Neutrophil (primary cell): ENCODE measurements at regions not wholly inside any gene's neighbourhood (a gene's known extent, or its start where the extent isn't known, plus 50 kb on each side); places are given as distances from the start of the nearest gene placed in this dataset.

Experiments
- H3K27ac ChIP-seq: fragments of 200-600 bp; sonication (generic); 2 replicates; pipeline ENCODE4 v1.5.1; 2016; ENCODE audit warnings: mild to moderate bottlenecking, moderate library complexity
- H3K27me3 ChIP-seq: fragments of 200-600 bp; sonication (generic); 2 replicates; pipeline ENCODE4 v1.6.0; 2016; ENCODE audit warnings: mild to moderate bottlenecking
- H3K36me3 ChIP-seq: fragments of 200-600 bp; sonication (generic); 2 replicates; pipeline ENCODE4 v1.5.1; 2017
- H3K4me1 ChIP-seq, 2 experiments: fragments of 200-600 bp in 1 of 2; sonication (generic) in 1 of 2; 1 replicate in 1 of 2; 2 replicates in 1 of 2; pipeline versions ENCODE4 v1.5.1 to v1.6.1; 2013 to 2016; ENCODE audit warnings: low read depth in 1 of 2, low read length in 1 of 2, mild to moderate bottlenecking in 1 of 2, moderate library complexity in 1 of 2; ENCODE audit not compliant: control insufficient read depth in 1 of 2, insufficient read depth in 1 of 2
- H3K4me3 ChIP-seq, 2 experiments: fragments of 200-600 bp in 1 of 2; sonication (generic) in 1 of 2; 1 replicate in 1 of 2; 2 replicates in 1 of 2; pipeline ENCODE4 v1.5.1; 2013 to 2016; ENCODE audit warnings: low read depth in 1 of 2, low read length in 1 of 2, mild to moderate bottlenecking in 1 of 2, moderate library complexity in 1 of 2
- H3K9me3 ChIP-seq: fragments of 200-600 bp; sonication (generic); 2 replicates; pipeline ENCODE4 v1.5.1; 2016
- CTCF ChIP-seq: fragments of 200-600 bp; sonication (generic); IDR thresholded peaks from 2 replicates; pipeline ENCODE4 v1.5.1; 2016; ENCODE audit warnings: antibody characterized with exemption

- Histone ChIP-seq H3K27ac (no peak overlapping the region), H3K4me1 (no peaks in the 10 kb centered on the region), H3K9me3 (no peaks in the 10 kb centered on the region), H3K4me3 (no peak overlapping the region), H3K36me3 (no peaks in the 10 kb centered on the region), H3K27me3 (no peaks in the 10 kb centered on the region)
- no peak for TF ChIP-seq CTCF
These were observed 115.4 kb upstream of the GBE1 start for GRCh38 chr3:81876826-81877225.

GRCh38 chr3:81874738-81875137 is 113.3 kb upstream of the GBE1 start:
- Histone ChIP-seq H3K27ac (no peak overlapping the region), H3K27me3 (no peaks in the 10 kb centered on the region), H3K4me1 (no peaks in the 10 kb centered on the region), H3K36me3 (no peaks in the 10 kb centered on the region), H3K9me3 (no peaks in the 10 kb centered on the region), H3K4me3 (no peak overlapping the region)
- TF ChIP-seq CTCF = no peak

- no peak overlapping the region for H3K4me3 ChIP-seq
- no peaks in the 10 kb centered on the region for H3K27me3 ChIP-seq
- TF ChIP-seq CTCF = no peak
- no peaks in the 10 kb centered on the region for H3K4me1 ChIP-seq
- no peaks in the 10 kb centered on the region for H3K9me3 ChIP-seq
- no peak overlapping the region for H3K27ac ChIP-seq
- H3K36me3 ChIP-seq = no peaks in the 10 kb centered on the region
These were observed 111.1 kb upstream of the GBE1 start for GRCh38 chr3:81872566-81872965.

- H3K9me3 ChIP-seq = no peaks in the 10 kb centered on the region
- no peak for TF ChIP-seq CTCF
- no peak overlapping the region for H3K4me3 ChIP-seq
- no peaks in the 10 kb centered on the region for H3K4me1 ChIP-seq
- H3K27ac ChIP-seq = no peak overlapping the region
- H3K27me3 ChIP-seq = no peaks in the 10 kb centered on the region
- no peaks in the 10 kb centered on the region for H3K36me3 ChIP-seq
These were observed 110.1 kb upstream of the GBE1 start for GRCh38 chr3:81871358-81872155.

GRCh38 chr3:81869382-81869781 is 107.9 kb upstream of the GBE1 start:
- H3K4me3 ChIP-seq = no peak overlapping the region
- H3K27ac ChIP-seq = no peak overlapping the region
- no peak for TF ChIP-seq CTCF
- peaks cover 0 to under 1% of the 10 kb centered on the region in 2 experiments for H3K4me1 ChIP-seq
- H3K27me3 ChIP-seq = no peaks in the 10 kb centered on the region
- H3K36me3 ChIP-seq = no peaks in the 10 kb centered on the region
- no peaks in the 10 kb centered on the region for H3K9me3 ChIP-seq
